ENCODE measurements at regions not wholly inside any gene's neighbourhood (a gene's known extent, or its start where the extent isn't known, plus 50 kb on each side); places are given as distances from the start of the nearest gene placed in this dataset.

DNA sequence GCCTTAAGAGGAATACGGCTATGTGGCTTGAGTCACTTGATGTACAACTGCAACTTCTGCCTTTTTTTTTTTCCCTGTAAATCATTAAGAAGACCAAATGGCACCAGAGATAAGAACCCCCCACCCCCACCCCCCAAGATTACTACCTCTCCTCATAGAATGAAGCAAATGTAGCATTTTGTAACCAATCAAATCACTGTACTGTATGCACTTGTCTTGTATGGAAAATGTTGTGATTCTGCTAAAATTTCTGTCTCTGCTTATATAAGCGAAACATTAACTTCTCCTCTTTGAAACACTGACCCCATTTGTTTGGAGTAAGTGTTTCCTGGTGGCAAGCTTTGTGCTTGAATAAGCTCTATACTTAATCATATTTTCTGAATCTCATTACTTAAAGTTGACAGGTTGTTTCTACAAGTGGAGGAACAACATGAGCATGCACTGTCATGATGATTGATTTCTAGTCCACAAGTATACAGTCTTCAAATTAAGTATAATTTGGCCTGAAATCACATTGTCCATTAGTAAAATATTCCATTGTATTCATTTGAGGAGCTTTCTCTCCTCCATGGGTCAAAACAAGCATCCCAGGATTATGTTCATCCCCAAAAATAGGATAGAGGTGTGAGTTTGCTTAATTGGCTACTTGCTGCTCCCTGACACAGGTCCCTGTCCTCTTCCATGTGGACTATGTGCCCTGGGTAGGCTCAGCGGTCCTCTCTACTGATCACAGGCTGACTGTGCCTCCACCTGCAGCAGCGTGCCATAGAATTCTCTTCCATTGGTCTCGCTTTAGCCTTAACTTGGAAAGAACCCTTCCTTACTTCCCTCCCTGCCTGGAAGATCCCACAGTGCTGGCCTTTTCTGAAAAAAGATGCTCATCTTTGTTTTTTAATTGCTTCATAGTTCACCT is 104.0 kb upstream of the BMP2K start:
- no peak overlapping the region for H3K4me3 ChIP-seq
- 69 to 70% methylated on average over 5 of the region's 5 CpGs for WGBS, 2 donors
- DNase-seq (no peak), ATAC-seq (no peak)
- intact Hi-C loops (cut with DNase I) = no loop called here
- no peaks in the 10 kb centered on the region for H3K36me3 ChIP-seq (replicated peaks in 1 of 2; ENCODE audit: insufficient read depth in 1 of 2, low read depth in 2 of 2)
- H3K4me1 ChIP-seq = peaks cover 6% of the 10 kb centered on the region
- H3K9me3 ChIP-seq = no peaks in the 10 kb centered on the region
- no peaks in the 10 kb centered on the region for H3K27me3 ChIP-seq
- no peak overlapping the region for H3K27ac ChIP-seq
- no peak for TF ChIP-seq POLR2A (IDR thresholded peaks at IDR 0.05)
- TF ChIP-seq, protein P1, sequence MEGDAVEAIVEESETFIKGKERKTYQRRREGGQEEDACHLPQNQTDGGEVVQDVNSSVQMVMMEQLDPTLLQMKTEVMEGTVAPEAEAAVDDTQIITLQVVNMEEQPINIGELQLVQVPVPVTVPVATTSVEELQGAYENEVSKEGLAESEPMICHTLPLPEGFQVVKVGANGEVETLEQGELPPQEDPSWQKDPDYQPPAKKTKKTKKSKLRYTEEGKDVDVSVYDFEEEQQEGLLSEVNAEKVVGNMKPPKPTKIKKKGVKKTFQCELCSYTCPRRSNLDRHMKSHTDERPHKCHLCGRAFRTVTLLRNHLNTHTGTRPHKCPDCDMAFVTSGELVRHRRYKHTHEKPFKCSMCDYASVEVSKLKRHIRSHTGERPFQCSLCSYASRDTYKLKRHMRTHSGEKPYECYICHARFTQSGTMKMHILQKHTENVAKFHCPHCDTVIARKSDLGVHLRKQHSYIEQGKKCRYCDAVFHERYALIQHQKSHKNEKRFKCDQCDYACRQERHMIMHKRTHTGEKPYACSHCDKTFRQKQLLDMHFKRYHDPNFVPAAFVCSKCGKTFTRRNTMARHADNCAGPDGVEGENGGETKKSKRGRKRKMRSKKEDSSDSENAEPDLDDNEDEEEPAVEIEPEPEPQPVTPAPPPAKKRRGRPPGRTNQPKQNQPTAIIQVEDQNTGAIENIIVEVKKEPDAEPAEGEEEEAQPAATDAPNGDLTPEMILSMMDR (IDR thresholded peaks at IDR 0.05) = no peak

- no peak for DNase-seq
- no peak for TF ChIP-seq POLR2A (IDR thresholded peaks at IDR 0.05)
- TF ChIP-seq, protein P1 (IDR thresholded peaks at IDR 0.05) = no peak
- no peak overlapping the region for H3K4me3 ChIP-seq
- intact Hi-C loops (cut with DNase I) = no loop called here
- H3K27ac ChIP-seq = no peak overlapping the region
- H3K4me1 ChIP-seq = peaks cover 6% of the 10 kb centered on the region
- H3K9me3 ChIP-seq = no peaks in the 10 kb centered on the region
- H3K27me3 ChIP-seq = no peaks in the 10 kb centered on the region
- no peaks in the 10 kb centered on the region for H3K36me3 ChIP-seq (replicated peaks in 1 of 2; ENCODE audit: insufficient read depth in 1 of 2, low read depth in 2 of 2)
- no peak for ATAC-seq
- 84 to 86% methylated on average over 2 of the region's 2 CpGs for WGBS, 2 donors
These were observed 102.8 kb upstream of the BMP2K start for GRCh38 chr4:78673337-78673736.

DNA sequence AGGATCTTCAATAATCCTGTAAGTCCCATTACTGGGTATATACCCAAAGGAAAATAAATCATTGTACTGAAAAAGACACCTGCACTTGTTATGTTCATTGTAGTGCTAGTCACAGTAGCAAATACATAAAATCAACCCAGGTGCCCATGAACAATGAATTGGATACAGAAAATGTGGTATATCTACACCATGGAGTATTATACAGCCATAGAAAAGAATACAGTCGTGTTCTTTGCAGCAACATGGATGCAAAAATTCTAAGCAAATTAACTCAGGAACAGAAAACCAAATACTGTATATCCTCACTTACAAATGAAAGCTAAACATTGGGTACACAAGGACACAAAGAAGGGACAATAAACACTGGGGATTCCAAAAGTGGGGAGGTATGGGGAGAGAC is 100.8 kb upstream of the BMP2K start:
- WGBS, 2 donors = 76 to 81% methylated on average over 1 of the region's 1 CpG
- intact Hi-C loops (cut with DNase I) = no loop called here
- no peak for TF ChIP-seq POLR2A (IDR thresholded peaks at IDR 0.05)
- TF ChIP-seq, protein P1 (IDR thresholded peaks at IDR 0.05) = no peak
- Histone ChIP-seq H3K4me1 (peaks cover 6% of the 10 kb centered on the region), H3K27ac (no peak overlapping the region), H3K9me3 (no peaks in the 10 kb centered on the region), H3K4me3 (no peak overlapping the region), H3K36me3 (replicated peaks in 1 of 2; ENCODE audit: insufficient read depth in 1 of 2, low read depth in 2 of 2) (no peaks in the 10 kb centered on the region), H3K27me3 (no peaks in the 10 kb centered on the region)
- ATAC-seq (no peak), DNase-seq (no peak)

DNA sequence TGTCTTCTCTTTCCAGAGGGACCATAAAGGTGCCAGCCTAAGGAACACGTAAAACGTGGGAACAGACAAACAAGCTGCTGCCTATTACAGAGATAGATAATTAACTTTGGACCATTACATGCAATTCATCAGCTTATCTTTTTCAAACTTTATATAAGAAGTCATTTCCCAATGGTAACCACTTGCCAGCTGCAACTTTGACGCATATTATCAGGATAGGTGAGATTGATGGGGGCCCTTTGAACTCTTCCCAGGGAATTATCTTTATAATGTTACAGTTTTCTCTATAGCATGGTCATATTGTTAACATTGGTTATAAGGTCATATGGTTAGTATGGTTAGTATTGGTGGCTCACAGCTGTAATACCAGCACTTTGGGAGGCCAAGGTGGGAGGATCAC is 94.1 kb upstream of the BMP2K start:
- no peak overlapping the region for H3K27ac ChIP-seq
- no peaks in the 10 kb centered on the region for H3K27me3 ChIP-seq
- H3K36me3 ChIP-seq (replicated peaks in 1 of 2; ENCODE audit: insufficient read depth in 1 of 2, low read depth in 2 of 2) = no peaks in the 10 kb centered on the region
- WGBS, 2 donors = 55 to 74% methylated on average over 3 of the region's 3 CpGs
- H3K4me3 ChIP-seq = no peak overlapping the region
- H3K9me3 ChIP-seq = no peaks in the 10 kb centered on the region
- intact Hi-C loops (cut with DNase I) = no loop called here
- no peaks in the 10 kb centered on the region for H3K4me1 ChIP-seq
- DNase-seq (no peak), ATAC-seq (no peak)
- TF ChIP-seq, protein P1 (IDR thresholded peaks at IDR 0.05) = no peak
- no peak for TF ChIP-seq POLR2A (IDR thresholded peaks at IDR 0.05)

- Histone ChIP-seq H3K27me3 (no peaks in the 10 kb centered on the region), H3K27ac (no peak overlapping the region), H3K9me3 (no peaks in the 10 kb centered on the region), H3K4me3 (no peak overlapping the region), H3K36me3 (replicated peaks in 1 of 2; ENCODE audit: insufficient read depth in 1 of 2, low read depth in 2 of 2) (no peaks in the 10 kb centered on the region), H3K4me1 (no peaks in the 10 kb centered on the region)
- no peak for DNase-seq
- TF ChIP-seq, protein P1 (IDR thresholded peaks at IDR 0.05) = no peak
- TF ChIP-seq POLR2A (IDR thresholded peaks at IDR 0.05) = no peak
- intact Hi-C loops (cut with DNase I) = no loop called here
- ATAC-seq = no peak
These were observed 92.8 kb upstream of the BMP2K start for GRCh38 chr4:78683352-78683751.
